LNCaP clone FGC (cell line): ENCODE measurements at regions not wholly inside any gene's neighbourhood (a gene's known extent, or its start where the extent isn't known, plus 50 kb on each side); places are given as distances from the start of the nearest gene placed in this dataset.

Experiments
- DNase-seq: peaks from one replicate; pipeline ENCODE4 v3.0.0-alpha.2; 2011; ENCODE audit warnings: low read depth
- H3K4me3 ChIP-seq: 2 replicates; pipeline ENCODE4 v1.5.1; 2011; ENCODE audit warnings: mild to moderate bottlenecking, low read depth, low read length, control low read depth
- CTCF ChIP-seq: IDR thresholded peaks from 2 replicates; pipeline ENCODE4 v1.5.1; 2012; ENCODE audit warnings: mild to moderate bottlenecking; ENCODE audit not compliant: control insufficient read depth, insufficient read depth; ENCODE audit errors: extremely low read depth

GRCh38 chrX:96449896-96450295 lies 234.7 kb upstream of the DIAPH2 start:
- no peak overlapping the region for H3K4me3 ChIP-seq
- no peak for TF ChIP-seq CTCF
- no peak for DNase-seq

GRCh38 chrX:96453139-96453538 lies 231.5 kb upstream of the DIAPH2 start:
- no peak overlapping the region for H3K4me3 ChIP-seq
- DNase-seq = no peak
- TF ChIP-seq CTCF = no peak

GRCh38 chrX:96455078-96455477 lies 229.6 kb upstream of the DIAPH2 start:
- DNase-seq = no peak
- no peak for TF ChIP-seq CTCF
- H3K4me3 ChIP-seq = no peak overlapping the region

GRCh38 chrX:96464880-96465558 lies 219.6 kb upstream of the DIAPH2 start:
- no peak overlapping the region for H3K4me3 ChIP-seq
- TF ChIP-seq CTCF = no peak
- DNase-seq = no peak

GRCh38 chrX:96474029-96474740 lies 210.5 kb upstream of the DIAPH2 start:
- TF ChIP-seq CTCF = no peak
- peak; percentile 58 for DNase-seq
- no peak overlapping the region for H3K4me3 ChIP-seq

GRCh38 chrX:96474741-96475125 lies 209.9 kb upstream of the DIAPH2 start:
- DNase-seq = peak; percentile 23
- no peak overlapping the region for H3K4me3 ChIP-seq
- TF ChIP-seq CTCF = no peak
